ENCODE measurements at regions not wholly inside any gene's neighbourhood (a gene's known extent, or its start where the extent isn't known, plus 50 kb on each side); places are given as distances from the start of the nearest gene placed in this dataset.

- TF ChIP-seq BHLHE40 (IDR thresholded peaks at IDR 0.05; ENCODE audit: borderline replicate concordance) (no peak), LEF1 (IDR thresholded peaks at IDR 0.05; ENCODE audit: borderline replicate concordance) (no peak), SP1 (IDR thresholded peaks at IDR 0.05) (no peak), ELF4 (IDR thresholded peaks at IDR 0.05) (no peak), NFRKB (IDR thresholded peaks at IDR 0.05) (no peak), ARNT (IDR thresholded peaks at IDR 0.05) (no peak), CTBP1 (IDR thresholded peaks at IDR 0.05; ENCODE audit: borderline replicate concordance) (no peak), FOXK2 (IDR thresholded peaks at IDR 0.05) (no peak)
Measured at GRCh38 chr3:20462226-20462625, 276.2 kb upstream of the SGO1 start.

All from HEK293T (cell line).